HT-29 (cell line): ENCODE measurements at regions not wholly inside any gene's neighbourhood (a gene's known extent, or its start where the extent isn't known, plus 50 kb on each side); places are given as distances from the start of the nearest gene placed in this dataset.

ENCODE experiments used
- DNase-seq: peaks from one replicate; pipeline ENCODE4 v3.0.0-alpha.2; 2015; ENCODE audit warnings: low spot score

DNA sequence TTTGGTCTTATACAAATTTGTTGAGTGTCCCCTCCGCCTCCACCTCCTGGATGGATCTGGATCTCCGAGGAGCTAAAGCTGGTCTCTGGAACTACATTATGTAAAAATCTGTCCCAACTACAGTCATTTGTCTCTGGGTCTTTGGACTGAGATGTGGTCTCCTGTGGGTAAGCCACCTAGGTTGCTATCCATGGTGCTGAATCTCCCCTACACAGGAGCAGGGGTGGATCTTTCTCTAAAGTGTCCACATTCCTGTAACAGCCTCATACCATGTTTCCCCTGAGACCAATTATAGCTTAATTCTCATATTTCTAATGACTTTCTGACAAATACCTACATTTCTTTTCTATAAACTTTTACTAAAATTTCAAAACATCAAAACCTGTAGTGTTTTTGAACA is 625.8 kb downstream of the TAFA4 start:
- peak; percentile 25 for DNase-seq

DNA sequence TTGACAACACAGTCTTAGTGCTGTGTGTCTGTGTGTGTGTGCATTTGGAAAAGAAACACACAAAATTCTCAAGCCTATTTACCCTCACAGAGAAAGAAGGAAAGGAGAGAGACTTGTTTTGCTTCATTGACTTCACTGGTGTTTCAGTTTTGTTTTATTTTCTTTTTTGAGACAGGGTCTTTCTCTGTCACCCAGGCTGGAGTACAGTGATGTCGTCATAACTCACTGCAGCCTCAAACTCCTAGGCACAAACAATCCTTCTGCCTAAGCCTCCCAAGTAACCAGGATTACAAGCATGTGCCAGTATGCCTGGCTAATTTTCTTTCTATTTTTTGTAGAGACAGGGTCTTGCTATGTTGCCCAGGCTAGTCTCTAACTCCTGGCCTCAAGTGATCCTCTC is 636.9 kb downstream of the TAFA4 start:
- no peak for DNase-seq

DNA sequence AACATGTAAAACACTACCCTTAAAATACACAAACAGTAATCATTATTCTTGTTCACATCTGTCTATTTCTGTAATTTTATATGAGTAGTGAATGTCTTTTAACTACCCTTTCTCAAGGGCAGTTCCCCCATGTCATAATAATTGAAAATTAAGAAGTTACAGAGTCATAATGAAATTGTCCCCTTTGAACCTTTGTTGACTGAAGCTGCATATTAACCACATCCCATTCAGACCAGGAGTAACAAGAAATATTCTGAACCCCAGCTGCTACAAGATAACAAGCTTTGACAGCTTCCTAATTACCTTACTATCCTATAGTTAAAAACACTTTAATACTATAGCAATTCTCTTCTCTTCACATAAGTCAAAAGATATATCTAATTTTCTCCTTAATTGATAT is 635.9 kb upstream of the SUCLG2 start:
- no peak for DNase-seq

DNA sequence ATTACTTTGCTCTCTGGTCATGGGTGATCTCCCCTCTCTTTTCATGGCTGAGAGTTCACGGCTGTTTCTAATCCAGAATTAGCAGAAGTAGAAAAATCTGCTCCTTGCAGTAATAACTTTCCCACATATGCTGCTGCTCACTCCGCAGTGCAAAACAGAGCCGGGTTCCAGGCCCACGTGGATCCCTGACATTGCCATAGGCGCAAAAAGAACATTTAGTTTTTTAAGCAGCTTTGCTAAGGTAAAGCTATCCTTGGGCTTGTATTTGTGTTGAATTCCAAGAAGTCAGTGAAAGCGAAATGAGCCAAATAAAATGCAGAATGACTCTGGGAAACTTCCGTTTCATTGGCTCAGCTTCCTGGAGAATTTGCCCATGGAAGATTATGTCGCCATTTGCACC is 633.7 kb upstream of the SUCLG2 start:
- no peak for DNase-seq

DNA sequence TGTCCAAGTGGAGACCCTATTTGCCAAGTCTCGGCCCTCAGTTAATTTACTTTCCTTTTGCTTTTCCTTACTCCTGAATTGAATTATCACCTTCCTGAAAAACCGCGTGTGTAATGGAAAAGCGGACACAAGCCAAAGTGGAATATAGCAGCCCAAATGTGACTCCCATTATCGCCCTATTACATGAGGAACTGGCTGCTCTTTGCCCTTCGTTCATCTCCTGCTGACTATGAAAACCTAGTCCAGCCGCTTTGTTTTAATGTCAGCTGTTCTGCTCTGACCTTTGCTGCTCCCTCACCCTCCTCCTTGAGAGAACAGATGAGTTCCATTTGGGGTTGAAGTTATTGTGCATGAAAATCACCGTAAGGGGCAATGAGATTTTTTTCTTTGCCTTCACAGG is 632.7 kb upstream of the SUCLG2 start:
- DNase-seq: no peak

DNA sequence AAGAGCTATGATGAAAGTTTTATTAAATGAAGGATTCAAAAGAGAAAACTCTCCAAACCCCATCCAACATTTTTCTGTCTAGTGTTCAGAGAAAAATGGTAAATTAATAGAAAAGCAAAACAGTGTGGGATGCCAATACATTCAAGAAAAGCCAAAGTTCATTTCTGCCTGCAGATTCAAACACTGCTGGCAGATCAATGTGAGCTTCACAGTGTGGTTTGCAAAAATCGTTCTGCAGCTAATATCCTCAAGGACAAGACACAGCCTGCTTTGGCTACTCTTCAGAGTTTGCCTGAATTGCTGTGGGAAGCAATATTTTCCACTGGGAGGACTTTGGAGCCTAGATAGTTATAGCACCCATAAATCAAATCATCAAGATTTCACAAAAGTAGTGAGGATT is 619.9 kb upstream of the SUCLG2 start:
- DNase-seq: no peak

DNA sequence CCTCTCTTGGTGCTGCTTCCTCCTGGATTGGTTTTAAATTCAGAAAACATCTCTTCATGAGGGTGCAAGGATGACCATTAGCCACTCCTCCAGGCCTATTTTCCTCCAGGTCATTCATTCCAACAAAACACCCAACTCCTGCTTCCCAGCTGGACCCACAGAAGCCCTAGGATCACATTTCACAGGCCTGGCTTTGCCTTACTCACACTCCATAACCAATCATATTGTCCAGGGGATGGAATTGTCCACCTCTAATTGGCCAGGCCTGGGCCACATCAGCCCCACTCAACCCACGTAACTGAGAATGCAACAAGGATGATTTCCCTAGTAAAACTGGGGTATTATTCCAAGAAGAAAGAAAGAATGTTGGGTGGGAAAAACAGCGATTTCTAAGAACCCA is 616.7 kb upstream of the SUCLG2 start:
- no peak for DNase-seq

DNA sequence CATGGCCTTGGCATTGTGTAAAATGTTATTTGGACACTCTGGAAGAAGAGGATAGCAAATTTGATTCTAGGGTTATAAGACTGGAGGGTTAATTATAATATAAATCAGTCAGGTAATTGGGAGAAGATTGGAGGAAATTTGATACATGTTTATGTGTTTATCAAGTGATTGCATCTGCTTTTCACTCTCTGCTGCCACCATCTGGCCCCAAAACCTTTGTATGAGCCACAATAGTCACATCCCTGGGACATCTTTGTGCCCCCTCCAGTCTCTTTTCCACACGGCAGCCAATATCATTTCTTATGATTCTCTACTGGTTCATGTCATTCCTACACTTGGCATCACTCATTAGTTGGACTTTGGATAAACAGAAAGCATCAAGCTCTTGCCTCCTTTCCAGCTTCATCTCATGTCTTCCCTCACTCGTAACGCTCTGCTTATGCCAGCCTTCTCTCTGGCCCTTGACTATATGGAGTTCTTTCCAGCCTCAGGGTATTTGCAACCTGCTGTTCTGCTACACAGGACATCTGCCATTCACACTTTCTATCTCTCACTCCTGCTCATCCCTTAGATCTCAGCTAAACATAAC is 602.3 kb upstream of the SUCLG2 start:
- DNase-seq: peak; percentile 16

DNA sequence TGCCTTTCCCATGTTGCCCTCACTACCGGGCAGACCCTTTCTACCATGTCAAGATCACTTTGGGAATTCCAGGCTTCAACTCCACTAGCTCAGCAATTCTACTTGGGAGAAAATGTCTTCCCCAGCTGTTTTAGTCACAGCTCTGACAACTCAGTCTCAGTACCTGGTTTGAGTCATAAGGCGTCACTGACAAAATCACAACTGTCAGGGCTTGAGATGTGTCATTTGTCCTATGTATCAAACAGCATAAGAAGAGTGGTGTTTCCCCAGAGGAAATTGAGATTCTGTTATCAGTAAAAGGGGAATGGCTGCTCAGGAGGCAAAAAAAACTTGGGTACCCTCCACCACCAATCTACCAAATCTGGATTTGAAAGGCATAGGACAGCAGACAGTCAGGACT is 594.9 kb upstream of the SUCLG2 start:
- DNase-seq: no peak

DNA sequence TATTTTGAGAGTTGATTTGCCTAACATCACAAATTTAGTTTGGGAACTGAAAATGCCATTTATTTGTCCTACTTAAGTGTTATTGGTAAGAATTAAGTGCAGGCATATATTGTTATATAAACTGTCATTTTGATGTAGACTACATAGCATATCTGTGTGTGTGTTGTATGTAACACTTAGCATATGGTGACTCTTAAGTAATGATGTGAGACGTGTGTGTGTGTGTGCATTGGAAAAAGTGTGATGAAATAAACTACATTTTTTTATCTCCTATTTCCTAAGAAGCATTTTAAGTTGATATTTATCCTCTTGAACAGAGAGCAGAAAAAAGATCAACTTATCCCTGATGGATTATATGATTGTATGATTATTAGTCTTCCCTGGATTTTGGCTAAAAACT is 588.2 kb upstream of the SUCLG2 start:
- DNase-seq: no peak

DNA sequence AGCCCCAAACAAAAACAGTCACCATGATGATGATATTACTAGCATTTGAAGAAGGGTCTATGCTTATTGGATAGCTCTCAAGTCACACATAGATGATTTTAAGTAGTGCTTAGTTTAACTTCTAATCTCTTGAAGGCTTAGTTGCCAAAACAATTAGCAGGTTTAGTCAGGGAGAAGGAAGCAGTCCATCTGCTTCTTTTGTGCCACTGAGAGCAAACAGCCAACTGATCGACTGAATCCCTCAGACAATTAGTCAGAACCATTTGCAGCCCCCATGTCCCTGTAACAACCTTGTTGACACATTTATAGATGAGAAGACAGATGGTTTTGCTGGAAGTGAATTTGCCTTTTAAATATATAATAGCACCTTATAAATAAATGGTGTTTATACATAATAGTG is 585.1 kb upstream of the SUCLG2 start:
- DNase-seq: no peak

DNA sequence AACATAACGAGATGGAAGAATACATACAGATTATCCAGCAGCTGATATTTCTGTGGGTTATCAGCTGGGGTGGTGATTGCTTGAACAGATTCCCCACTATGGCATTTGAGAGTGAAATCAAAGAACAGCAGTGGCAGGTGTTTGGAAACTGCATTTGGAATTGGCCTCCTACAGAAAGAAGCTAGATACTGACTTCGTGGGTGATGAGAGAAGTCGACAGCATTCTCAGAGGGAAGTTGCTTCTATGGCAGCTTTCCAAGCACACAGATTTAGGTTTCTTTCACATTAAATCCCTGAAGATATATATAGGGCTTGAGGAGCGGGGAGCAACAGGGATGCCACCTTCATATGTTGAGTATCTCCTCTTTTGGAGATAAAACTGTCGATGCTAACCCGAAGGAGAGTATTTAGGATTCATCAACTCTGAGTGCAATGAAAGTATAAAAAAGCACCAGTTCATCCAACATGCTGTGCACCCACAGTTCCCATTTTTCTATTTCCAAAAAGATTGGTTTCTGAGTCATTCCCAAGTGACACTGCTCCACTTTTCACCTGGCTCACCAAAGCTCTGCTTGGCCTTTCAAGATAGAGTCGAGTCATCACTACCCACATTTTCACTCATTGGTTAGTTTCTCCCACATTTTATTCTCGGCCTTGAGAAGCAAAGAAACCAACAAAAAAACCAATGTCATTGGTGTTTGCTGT is 579.8 kb upstream of the SUCLG2 start:
- DNase-seq: no peak

DNA sequence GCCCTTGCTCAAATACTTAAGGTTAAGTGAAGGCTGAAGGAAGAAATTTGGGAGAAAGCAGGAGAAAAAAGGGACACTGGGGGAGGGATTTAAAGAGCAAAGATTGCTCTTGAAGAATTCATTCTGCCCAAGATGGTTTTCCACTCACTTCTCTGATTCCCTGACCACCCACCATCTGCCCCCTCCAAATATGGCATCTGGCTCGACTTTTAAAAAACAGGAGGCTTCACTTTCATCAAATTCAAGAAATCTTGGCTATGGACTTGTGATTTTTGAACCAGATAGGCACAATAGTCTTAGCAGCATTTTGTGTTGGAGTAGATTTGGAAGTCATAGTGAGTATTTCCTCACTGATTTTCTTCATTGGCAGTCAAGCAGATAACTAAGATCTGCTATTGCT is 574.4 kb upstream of the SUCLG2 start:
- no peak for DNase-seq

DNA sequence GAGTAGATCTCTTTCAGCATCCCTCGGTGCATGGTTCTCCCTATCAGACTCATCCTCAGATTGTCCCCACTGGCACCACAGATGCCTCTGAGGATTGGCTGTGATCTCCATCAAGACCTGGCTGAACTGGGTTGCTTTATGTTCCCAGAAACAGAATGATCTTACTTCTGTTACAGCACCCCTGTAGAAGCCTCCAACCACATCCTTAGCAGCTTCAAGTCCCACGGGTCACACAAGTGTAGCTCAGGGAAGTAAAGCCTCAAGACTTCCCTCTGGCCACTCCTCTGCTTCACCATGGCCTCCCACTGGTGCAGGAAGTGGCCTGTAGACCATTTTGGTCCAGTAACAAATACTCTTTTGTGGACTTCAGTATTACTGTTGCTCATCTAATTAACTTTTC is 566.4 kb upstream of the SUCLG2 start:
- DNase-seq: no peak

DNA sequence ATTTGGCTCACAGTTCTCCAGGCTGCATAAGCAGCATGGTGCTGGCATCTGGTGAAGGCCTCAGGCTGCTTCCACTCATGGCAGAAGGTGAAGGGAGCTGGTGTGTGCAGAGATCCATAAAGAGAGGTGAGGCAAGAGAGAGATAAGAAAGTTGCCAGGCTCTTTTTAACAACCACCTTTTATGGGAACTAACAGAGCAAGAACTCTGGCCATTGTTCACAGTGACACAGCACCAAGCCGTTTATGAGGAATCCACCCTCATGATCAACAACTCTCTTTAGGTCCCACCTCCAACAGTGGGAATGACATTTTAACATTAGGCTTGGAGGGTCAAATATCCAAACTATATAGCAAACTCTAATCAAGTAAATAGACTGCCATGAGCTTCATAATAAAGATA is 557.2 kb upstream of the SUCLG2 start:
- no peak for DNase-seq

DNA sequence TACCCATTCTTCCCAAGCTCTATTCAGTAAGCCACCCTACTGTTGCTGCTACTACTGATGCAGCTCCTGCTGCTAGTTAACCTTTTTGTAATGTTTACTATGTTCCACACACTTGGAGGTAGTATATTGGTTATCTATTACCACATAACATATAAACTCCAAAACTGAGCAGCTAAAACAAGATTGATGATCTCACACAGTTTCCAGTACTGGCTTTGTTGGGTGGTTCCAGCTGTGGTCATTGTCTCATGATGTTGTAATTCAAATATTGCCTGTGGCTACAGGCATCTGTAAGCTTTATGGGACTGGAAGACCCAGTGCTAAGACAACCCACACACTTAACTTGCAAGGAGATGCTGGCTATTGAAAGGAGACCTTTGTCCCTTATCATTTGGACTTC is 556.2 kb upstream of the SUCLG2 start:
- no peak for DNase-seq

DNA sequence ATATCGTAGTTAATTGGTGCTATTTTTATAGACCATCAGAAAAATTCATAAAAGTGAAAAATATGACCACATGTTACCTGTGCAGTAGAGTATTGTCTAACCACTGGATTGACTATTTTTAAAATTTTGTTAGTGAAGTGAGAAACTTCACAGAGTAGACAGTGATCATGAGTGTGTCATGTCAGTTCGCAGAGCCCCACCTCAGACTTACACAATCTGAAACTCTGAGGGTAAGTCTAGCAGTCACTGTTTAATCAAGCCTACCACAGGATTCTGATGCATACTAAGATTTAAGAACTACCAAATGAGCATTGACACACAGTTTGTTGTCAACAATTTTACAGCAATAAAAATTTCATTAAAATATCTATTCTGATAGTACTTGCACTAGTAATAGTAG is 552.9 kb upstream of the SUCLG2 start:
- no peak for DNase-seq

DNA sequence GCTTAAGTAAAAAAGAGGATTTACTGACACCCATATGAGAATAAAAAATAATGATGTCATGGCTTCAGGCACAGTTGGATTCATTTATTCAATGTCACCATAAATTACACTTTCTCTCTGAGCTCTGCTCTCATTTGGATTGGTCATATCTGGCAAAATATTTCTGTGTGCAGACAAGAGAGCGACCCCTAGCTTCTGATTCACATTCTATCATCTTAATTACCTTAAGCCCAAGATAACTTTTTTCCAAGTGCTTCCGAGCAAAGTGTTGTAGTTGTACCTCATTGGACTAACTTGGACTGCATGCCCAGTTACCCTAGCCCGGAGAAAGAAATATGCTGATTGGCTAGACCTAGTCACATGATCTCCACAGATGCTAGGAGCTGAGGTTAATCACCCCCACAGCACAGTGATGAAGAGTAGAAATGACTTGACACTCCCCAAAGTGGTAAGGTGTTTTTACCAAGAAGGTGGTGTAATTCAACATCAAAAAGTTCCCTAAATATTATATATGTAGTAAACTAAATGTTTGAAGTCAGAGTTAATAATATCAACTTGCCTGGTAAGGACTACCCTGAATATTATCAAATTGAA is 552.2 kb upstream of the SUCLG2 start:
- DNase-seq: peak; percentile 12

DNA sequence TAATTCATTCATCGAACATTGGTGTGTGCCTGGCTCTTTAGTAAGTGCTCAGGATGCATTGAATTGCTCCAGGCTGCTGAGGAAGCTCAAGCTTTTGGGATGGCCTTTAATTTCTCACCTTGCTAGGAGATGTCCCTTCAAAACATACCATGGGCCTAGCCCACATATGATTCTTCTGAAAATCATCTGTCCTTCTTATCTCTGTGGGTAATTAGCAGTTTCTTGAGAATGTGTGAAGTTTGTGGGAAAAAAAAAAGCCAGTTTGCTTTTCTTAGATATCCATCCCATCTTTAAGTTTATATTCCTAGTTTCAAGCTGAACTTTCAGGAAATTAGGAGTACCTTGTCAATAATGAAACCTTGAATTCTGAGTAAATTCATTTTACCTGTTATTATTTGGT is 532.3 kb upstream of the SUCLG2 start:
- DNase-seq: no peak

DNA sequence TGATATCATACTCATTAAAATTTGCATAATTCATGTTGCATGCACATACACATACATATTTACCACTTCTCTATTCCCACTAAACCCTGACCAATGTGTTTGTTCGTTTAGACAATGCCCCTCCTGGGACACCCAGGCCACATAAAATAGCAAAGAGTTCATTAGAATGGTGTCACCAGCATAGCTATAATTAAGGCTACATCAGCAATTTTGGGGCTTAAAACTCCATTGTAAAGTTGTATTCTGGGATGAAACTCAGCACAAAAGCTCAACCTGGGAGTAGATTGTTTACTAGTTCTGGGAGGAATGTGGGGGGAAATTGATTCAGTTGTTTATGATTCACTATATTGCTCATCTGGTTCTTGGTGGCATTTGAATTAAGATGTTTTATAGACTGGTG is 522.2 kb upstream of the SUCLG2 start:
- no peak for DNase-seq

DNA sequence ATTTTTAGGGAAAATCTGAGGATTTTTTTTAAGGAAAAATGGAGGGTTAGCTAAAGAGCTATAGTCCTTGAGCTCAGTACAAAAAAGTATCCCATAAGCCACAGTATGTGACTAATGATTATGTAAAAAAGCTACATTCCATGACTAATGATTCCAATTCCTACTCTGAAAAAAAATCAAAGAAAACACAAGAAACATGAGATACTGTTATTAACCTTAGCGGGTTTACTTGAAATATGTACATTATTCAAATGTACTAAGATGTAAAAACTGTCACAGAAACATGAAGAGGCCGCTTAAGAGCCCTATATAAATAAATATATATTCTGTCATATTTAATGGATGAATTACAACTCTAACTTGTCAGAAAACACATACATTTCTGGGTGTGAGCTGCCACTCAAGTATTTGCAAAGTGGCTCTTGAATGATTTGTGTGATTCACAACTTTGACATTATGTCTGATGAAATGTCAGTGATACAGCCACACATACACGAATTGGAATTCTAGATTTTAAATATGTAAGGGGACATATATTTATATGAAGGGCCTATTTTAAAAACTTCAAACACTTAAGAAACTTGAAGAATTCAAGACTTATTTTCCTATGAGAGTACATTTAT is 518.7 kb upstream of the SUCLG2 start:
- DNase-seq: no peak

DNA sequence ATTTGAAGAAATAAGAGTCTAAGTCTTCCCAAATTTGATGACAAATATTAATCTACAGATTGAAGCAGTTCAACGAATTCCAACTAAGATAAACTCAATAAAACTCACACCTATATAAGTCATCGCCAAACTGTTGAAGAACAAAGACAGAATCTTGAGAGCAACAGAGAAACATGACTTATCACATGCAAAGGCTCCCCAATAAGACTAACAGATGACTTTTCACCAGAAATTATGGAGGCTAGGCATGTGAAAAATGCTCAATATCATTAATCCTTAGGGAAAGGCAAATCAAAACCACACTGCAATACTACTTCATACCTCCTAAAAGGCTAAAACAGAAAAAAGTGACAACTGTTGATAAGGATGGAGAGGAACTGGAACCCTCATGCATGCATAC is 517.6 kb upstream of the SUCLG2 start:
- DNase-seq: no peak

DNA sequence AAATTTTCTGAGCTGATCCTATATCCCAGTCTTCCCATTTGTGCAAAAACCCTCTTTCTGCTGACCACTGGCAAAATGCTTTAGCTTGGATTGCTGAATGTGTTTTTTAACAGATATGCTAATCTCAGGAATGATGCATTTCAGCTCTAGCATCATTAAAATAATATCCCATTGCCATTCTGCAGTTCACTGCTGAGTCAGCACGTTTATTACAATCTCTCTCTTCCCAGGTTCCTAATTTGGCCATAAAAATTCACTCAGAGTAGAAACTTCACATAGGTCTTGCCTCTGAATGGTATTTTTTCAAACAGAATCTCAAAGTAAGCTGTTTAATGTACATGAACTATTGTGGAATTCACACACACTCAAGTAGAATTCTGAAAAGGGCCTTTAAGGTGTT is 509.6 kb upstream of the SUCLG2 start:
- no peak for DNase-seq
